Breast epithelium (tissue), 4 donors: ENCODE measurements at regions not wholly inside any gene's neighbourhood (a gene's known extent, or its start where the extent isn't known, plus 50 kb on each side); places are given as distances from the start of the nearest gene placed in this dataset.
"Not testable (repeated sequence)": the region's sequence is repeated elsewhere in the genome, so short reads cannot be mapped to it uniquely, and the experiment has no call there.

Experiments used
- DNase-seq, 2 donors: peaks; one replicate each; pipeline ENCODE4 v3.0.0-alpha.2; 2019; ENCODE audit warnings: low spot score in 2 of 2
- H3K27ac ChIP-seq, 2 donors: fragments of 200-600 bp; sonication (generic) in 1 of 2; one replicate each; pipeline ENCODE4 v1.5.1; 2016 to 2019; ENCODE audit warnings: mild to moderate bottlenecking in 1 of 2
- H3K27me3 ChIP-seq, 2 donors: fragments of 200-600 bp; sonication (generic) in 1 of 2; one replicate each; pipeline versions ENCODE4 v1.5.1 to v1.6.0; 2017 to 2019; ENCODE audit warnings: control low read depth in 1 of 2, mild to moderate bottlenecking in 1 of 2
- H3K36me3 ChIP-seq: fragments of 200-600 bp; one replicate; pipeline ENCODE4 v1.5.1; 2019
- H3K4me1 ChIP-seq, 2 donors: fragments of 200-600 bp; sonication (generic); one replicate each; pipeline ENCODE4 v1.5.1; 2016 to 2019; ENCODE audit warnings: control low read depth in 1 of 2
- H3K4me3 ChIP-seq, 3 donors: fragments of 200-600 bp; sonication (generic); 1 replicate in 2 of 3; 2 replicates in 1 of 3; pipeline ENCODE4 v1.5.1; 2016 to 2019; ENCODE audit warnings: mild to moderate bottlenecking in 3 of 3, moderate library complexity in 2 of 3
- H3K9me3 ChIP-seq, 2 donors: fragments of 200-600 bp; sonication (generic) in 1 of 2; one replicate each; pipeline ENCODE4 v1.5.1; 2016 to 2019; ENCODE audit warnings: control low read depth in 1 of 2
- POLR2A ChIP-seq: fragments of 450-650 bp; IDR thresholded peaks from one replicate; pipeline ENCODE4 v1.6.1; 2016; ENCODE audit warnings: antibody characterized with exemption, mild to moderate bottlenecking, moderate library complexity
- POLR2AphosphoS5 ChIP-seq, 3 donors: sonication (generic); formaldehyde crosslinking; IDR thresholded peaks; one replicate each; pipeline ENCODE4 v1.6.1; 2017; ENCODE audit warnings: antibody characterized with exemption in 3 of 3
- intact Hi-C: fragments of 100-400 bp; cut with DNase I; formaldehyde crosslinking; loops from one replicate; pipeline ENCODE4 v1.15.1; 2023; ENCODE audit warnings: low total_unique reads
- TF ChIP-seq, protein P1 (sequence below), 3 donors: fragments of 450-650 bp; IDR thresholded peaks; one replicate each; pipeline ENCODE4 v1.5.1; 2016 to 2017; ENCODE audit warnings: antibody characterized with exemption in 3 of 3, mild to moderate bottlenecking in 3 of 3, moderate library complexity in 3 of 3

DNA sequence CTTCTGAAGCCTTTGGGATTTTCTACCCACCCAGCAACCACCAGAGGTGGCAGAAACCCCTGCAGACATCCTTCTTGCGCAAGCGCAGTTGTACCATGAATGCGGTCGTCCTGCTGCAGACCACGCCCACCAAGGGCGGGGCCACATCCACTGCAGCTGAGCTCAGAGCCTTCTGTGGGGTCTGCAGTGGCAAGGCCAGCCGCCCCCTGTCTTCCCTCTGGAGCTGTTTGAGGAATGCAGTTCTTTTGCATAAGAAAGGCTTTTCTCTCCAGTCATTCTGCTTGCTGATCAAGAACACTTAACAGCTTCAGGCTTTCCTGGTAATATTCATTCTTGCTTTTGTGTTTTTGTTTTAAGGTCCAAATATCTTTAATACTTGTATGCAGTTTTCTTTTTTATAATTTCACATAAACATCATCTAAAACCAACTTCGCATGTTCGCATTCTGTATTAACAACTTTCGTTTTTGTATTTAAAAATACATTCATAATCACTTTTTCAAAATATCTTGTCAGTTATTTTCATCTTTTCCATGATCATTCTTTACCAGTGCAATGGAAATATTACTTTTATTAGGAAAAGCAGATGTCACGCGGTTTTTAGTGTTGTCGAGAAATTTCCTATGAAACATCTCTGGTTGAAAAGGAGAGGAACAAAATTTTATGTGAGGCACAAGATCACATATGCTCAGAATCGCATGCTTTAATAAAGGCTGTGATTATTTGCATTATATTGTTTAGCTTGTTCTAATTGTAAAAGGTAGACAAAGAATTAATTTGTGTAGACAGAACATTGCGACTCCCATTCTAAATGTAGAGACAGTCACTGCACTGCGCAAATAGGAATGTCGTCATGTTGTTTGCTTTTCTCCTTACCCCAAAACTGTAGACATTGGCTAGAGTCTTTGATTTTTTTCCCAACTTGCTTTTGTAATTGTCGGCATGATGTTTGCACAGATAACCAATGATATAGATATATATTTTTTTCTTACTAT, 98.1 kb upstream of the SNRPN start:
- intact Hi-C loops = no loop called here
- no peak for DNase-seq
- H3K27ac ChIP-seq = no peak overlapping the region
- no peaks in the 10 kb centered on the region for H3K9me3 ChIP-seq
- TF ChIP-seq, protein P1, sequence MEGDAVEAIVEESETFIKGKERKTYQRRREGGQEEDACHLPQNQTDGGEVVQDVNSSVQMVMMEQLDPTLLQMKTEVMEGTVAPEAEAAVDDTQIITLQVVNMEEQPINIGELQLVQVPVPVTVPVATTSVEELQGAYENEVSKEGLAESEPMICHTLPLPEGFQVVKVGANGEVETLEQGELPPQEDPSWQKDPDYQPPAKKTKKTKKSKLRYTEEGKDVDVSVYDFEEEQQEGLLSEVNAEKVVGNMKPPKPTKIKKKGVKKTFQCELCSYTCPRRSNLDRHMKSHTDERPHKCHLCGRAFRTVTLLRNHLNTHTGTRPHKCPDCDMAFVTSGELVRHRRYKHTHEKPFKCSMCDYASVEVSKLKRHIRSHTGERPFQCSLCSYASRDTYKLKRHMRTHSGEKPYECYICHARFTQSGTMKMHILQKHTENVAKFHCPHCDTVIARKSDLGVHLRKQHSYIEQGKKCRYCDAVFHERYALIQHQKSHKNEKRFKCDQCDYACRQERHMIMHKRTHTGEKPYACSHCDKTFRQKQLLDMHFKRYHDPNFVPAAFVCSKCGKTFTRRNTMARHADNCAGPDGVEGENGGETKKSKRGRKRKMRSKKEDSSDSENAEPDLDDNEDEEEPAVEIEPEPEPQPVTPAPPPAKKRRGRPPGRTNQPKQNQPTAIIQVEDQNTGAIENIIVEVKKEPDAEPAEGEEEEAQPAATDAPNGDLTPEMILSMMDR (IDR thresholded peaks at IDR 0.05) = no peak
- TF ChIP-seq POLR2AphosphoS5 (IDR thresholded peaks at IDR 0.05) = no peak
- no peak for TF ChIP-seq POLR2A
- H3K4me3 ChIP-seq = no peak overlapping the region
- H3K4me1 ChIP-seq = no peaks in the 10 kb centered on the region
- H3K27me3 ChIP-seq = peaks cover 0 to 5% of the 10 kb centered on the region in 2 donors
- H3K36me3 ChIP-seq = no peaks in the 10 kb centered on the region

DNA sequence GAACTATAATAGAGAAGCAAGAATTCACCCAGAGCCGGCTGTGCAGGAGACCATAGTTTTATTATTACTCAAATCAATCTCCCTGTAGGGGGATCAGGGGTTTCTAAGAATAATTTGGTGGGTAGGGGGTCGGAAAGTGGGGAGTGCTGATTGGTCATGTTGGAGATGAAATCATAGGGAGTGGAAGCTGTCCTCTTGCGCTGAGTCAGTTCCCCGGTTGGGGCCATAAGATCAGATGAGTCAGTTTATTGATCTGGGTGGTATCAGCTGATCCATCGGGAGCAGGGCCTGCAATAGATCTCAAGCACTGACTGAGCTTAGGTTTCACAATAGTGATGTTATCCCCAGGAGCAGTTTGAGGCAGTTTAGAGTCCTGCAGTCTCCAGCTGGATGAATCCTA, 97.0 kb upstream of the SNRPN start:
- no peaks in the 10 kb centered on the region for H3K4me1 ChIP-seq
- no peak overlapping the region for H3K27ac ChIP-seq
- no peak overlapping the region for H3K4me3 ChIP-seq
- TF ChIP-seq POLR2AphosphoS5 (IDR thresholded peaks at IDR 0.05) = no peak
- TF ChIP-seq, protein P1 (IDR thresholded peaks at IDR 0.05) = no peak
- TF ChIP-seq POLR2A = no peak
- intact Hi-C loops = no loop called here
- H3K27me3 ChIP-seq = peaks cover 0 to 5% of the 10 kb centered on the region in 2 donors
- H3K36me3 ChIP-seq = no peaks in the 10 kb centered on the region
- no peak for DNase-seq
- no peaks in the 10 kb centered on the region for H3K9me3 ChIP-seq

DNA sequence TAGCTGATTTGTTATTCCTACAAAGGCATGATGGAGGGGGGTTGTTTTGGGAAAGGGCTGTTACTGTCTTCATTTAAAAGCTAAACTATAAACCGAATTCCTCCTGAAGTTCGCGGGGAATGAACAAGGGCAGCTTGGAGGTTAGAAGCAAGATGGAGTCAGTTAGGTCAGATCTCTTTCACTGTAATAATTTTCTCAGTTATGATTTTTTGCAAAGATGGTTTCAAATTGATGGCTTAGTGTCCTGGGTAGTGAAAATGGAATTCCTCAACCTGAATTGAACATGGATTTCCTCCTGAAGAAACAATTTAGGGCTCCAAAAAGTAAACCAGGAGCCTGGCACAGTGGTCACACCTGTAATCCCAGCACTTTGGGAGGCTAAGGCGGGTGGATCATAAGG, 96.6 kb upstream of the SNRPN start:
- H3K4me3 ChIP-seq, H3K36me3 ChIP-seq, H3K4me1 ChIP-seq, intact Hi-C loops, H3K27me3 ChIP-seq, DNase-seq, H3K27ac ChIP-seq, H3K9me3 ChIP-seq: not testable (repeated sequence)

DNA sequence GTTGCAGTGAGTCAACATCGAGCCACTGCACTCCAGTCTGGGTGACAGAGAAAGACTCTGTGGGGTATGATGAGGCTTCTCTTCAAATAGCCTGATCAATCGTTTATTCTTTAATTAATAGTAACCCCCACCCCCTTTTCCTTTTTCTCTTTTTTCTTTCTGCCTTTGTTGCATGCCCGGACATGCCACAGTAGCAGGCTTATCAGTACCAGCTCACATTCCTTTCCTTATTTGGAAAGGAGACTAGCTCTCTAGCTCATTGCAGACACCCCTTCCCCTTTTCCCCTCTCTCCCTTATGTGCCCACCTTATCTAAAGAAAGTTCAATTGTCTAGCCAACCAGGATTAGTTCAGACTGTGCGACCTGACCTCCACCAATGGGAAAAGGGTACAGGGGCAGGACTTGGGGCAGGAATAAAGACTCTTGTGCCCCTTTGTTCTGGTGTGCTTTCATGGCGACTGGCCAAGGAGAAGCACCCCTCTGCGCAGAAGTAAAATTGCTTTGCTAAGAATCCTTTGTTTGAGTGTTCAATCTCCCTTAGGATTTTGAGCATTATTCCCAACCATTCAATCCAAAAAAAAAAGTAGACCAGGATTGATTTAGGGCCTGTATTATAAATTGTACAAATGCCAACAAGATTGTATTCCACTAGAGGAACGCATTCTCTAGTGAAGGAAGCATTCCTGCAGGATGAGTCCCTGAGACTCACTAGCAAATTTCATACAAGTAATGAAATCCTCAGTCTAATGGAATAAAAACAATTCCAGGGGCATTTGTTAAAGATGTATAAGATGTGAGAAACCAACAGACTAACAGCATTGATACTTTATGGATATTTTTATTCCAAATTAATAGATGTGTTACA, 95.8 kb upstream of the SNRPN start:
- no peak overlapping the region for H3K4me3 ChIP-seq
- intact Hi-C loops = no loop called here
- TF ChIP-seq, protein P1 (IDR thresholded peaks at IDR 0.05) = no peak
- TF ChIP-seq POLR2AphosphoS5 (IDR thresholded peaks at IDR 0.05) (no peak), POLR2A (no peak)

DNA sequence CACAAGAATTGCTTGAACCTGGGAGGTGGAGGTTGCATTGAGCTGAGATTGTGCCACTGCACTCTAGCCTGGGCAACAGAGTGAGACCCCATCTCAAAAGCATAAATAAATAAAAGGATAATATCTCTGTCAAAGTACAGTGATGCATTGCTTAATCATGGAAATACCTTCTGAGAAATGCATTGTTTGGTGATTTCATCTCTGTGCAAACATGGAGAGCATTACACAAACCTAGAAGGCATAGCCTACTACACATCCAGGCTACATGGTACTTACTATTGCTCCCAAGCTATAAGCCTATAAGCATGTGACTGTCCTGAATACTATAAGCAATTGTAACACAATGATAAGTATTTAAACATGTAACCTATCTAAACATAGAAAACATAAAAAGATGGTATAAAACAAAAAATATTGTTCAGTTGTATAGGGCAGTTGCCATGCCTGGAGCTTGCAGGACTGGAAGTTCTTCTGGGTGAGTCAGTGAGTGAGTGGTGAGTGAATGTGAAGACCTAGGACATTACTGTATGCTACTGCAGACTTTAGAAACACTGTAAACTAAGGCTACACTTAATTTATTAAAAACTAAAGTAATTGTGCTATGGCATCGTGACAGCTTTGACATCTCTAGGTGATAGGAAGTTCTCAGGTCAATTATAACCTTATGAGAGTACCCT, 93.6 kb upstream of the SNRPN start:
- no peaks in the 10 kb centered on the region for H3K9me3 ChIP-seq
- DNase-seq = no peak
- H3K4me1 ChIP-seq = no peaks in the 10 kb centered on the region
- no peak overlapping the region for H3K4me3 ChIP-seq
- H3K27me3 ChIP-seq = peaks cover 0 to 5% of the 10 kb centered on the region in 2 donors
- H3K27ac ChIP-seq = no peak overlapping the region
- no peaks in the 10 kb centered on the region for H3K36me3 ChIP-seq
- intact Hi-C loops = no loop called here
- TF ChIP-seq POLR2AphosphoS5 (IDR thresholded peaks at IDR 0.05) (no peak), POLR2A (no peak)
- TF ChIP-seq, protein P1 (IDR thresholded peaks at IDR 0.05) = no peak

More for the DNA sequence above, 95.8 kb upstream of the SNRPN start:
- Histone ChIP-seq H3K4me1 (no peaks in the 10 kb centered on the region), H3K36me3 (no peaks in the 10 kb centered on the region), H3K9me3 (no peaks in the 10 kb centered on the region), H3K27me3 (peaks cover 0 to 5% of the 10 kb centered on the region in 2 donors), H3K27ac (no peak overlapping the region)
- DNase-seq = no peak
